ENCODE measurements at regions not wholly inside any gene's neighbourhood (a gene's known extent, or its start where the extent isn't known, plus 50 kb on each side); places are given as distances from the start of the nearest gene placed in this dataset.

DNA sequence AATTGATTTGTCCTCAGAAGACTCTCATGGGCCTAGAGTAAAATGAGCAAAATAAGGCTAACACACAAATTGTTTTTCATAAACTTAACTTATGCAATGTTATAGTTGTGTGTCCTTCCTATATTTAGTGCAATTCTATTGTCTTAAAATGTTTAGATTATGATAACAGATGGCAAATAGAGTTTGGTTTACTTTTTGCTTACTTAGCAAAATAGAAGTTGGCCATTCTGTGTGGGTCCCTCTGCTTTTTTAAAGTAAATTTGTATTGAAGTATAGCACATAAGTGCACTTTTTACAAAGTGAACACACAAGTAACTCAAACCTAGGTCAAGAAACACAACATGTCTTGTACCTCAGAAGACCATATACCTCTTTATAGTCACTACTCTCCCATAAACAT is 150.6 kb upstream of the RARB start:
- no peak for DNase-seq (ENCODE audit: low read depth)

DNA sequence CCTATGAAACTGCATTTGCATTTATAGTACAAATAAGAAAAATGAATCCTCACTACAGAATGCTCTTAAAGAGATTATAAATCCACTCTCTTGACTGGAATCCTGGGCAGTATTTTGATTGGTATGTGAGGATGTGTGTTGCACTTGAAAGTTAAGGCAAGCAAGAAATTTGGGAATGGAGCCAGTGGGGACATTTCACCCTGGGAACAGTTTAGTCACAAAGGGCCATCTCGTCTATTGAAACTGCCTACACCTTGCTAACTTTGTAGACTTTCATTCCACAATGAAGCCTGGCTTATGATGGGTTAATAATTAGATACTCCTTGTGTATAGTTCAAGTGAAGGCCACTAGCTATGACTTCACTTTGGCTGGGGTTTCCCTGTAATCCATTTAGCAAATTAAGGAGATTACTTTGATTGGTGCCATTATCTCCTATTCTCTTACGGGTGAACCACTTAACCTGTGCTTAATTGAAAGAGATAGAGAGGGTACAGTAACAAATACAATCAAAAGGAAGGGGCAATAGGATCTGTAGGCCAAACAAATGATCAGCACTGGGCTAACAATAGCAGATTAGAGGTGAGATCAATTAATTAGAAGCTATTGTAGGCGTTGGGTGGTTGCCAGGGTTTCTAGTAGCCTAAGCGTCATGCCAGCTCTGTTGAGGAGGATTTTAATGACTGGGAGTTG is 146.9 kb upstream of the RARB start:
- DNase-seq (ENCODE audit: low read depth): no peak

DNA sequence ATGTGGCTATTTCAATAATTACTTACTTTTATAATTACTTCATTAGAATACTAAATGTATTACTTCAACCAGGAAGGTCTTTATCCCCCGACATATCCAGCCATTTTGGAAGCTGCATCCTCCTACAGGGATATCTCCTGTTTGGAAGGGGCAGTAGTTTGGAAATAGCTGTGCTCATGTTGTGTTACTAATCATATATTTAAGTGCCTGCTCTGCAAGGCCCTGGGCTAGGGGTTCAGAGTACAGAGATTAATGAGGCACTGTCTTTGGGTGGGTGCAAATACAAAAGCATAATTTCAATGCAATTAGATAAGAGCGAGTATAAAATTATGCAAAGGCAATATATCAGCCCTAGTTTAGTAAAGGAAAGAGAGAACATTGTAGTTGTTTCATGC is 146.3 kb upstream of the RARB start:
- no peak for DNase-seq (ENCODE audit: low read depth)

DNA sequence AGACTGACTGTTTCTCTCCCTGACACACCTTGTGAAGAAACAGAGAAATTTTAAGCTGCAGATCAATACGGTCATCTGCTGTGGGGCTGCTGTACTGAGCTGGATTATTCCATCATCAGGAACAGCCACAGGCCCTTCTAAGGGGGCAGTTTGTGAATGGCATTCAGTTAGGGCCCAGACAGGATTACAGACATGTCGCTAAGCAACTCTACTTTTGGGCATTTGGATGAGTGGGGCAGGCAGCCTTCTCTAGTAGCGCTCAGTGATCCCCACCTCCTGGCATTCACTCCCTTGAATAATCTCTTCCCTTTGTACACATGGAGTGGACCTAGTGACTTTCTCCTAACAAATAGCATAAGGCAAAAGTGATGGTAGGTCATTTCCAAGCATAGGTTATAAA is 144.4 kb upstream of the RARB start:
- DNase-seq (ENCODE audit: low read depth): no peak

DNA sequence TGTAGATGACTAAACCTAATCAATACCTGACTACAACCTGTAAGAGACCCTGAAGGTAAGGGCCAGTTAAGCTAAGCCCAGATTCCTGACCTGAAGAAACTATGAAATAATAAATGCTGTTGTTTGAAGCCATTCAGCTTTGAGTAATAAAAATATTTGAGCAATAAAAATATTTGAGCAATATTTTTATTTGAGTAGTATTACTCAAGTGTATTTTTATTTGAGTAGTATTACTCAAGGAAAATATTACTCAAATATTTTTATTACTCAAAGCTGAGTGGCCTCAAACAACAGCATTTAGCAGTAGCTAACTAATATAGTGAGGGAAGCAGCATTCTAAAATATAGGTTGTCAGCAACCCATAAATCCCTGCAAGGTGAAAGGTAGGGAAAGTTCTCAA is 143.8 kb upstream of the RARB start:
- no peak for DNase-seq (ENCODE audit: low read depth)

DNA sequence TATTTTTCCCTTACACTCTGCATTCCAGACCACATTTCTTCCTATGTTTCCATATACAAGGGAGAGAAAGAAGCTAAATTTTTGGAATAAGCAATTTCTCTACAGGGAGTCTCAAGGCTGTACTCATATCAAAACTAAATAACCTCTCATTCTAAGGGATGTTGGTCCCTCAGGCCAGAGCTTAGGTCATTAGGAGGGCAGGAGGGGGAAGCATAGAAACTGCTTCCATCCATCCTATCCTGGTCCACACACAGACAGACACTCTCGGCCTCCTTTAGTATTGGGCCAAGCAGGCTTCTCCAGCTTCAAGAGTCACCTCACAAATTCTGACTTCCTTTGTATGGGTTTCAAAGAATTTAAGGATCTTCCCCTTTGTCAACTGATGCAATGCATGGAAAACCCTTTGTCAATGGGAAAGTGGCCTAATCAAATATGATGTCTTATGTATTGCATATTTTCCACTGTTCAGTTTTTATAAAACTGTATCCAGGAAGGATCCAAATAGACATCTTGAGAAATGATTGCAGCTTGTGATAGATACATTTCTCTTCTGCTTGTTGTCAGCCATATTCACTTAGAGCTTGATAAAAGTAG is 140.7 kb upstream of the RARB start:
- DNase-seq (ENCODE audit: low read depth): no peak

DNA sequence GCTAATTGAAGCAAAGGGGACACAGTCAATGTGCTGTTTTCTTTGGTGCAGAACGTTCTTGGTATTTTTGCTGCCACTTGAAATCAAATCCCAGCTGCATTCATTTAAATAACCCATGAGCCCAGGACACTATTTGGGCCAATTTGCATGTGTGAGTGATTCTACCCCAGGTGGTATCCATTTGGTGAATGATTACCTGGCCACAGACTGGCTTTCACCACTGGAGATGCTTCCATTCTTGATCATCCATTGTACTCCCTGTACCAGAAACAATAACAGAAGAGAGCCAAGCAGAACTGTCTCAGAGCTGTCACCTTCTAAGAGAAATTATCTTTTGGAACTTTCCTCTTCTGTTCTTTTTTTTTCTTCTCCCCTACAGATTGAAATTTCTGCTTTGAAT is 139.7 kb upstream of the RARB start:
- no peak for DNase-seq (ENCODE audit: low read depth)

DNA sequence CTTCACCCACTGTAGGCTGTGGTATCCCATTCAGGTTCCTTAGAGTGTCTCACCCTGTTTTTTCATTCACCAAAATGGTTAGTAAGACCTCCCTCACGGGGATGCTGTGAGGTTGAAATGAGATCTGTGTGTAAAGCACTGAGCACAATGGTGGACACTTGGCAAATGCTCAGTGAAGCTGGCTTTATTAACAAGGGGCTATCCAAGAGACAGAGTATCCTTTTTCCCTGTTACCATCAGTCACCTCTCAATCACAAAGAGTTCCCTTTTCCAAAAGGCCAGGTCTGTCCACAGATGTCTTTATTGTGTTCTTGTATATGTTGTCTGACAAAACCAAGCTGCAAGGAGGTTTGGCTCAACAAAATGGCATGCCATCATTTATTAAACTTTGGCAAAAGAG is 138.9 kb upstream of the RARB start:
- DNase-seq (ENCODE audit: low read depth): no peak

DNA sequence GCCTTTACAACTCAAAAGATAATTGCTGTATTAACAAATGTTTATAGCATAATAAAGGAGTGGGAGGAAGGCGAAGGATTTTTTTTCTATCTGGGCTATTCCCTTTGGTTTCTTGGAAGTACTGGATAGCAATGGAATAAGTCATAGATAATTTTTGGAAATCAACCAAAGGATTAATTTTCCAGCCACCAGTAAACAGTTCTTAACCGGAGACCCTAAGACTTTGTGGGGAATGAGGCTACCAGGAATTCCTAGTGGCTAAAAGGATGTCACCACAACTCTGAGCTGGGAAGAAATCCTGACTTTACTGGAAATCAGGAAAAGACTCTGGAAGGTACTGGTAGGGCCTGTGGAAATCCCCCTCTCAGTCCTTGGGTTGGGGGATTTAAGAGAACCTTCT is 138.4 kb upstream of the RARB start:
- DNase-seq (ENCODE audit: low read depth): no peak

DNA sequence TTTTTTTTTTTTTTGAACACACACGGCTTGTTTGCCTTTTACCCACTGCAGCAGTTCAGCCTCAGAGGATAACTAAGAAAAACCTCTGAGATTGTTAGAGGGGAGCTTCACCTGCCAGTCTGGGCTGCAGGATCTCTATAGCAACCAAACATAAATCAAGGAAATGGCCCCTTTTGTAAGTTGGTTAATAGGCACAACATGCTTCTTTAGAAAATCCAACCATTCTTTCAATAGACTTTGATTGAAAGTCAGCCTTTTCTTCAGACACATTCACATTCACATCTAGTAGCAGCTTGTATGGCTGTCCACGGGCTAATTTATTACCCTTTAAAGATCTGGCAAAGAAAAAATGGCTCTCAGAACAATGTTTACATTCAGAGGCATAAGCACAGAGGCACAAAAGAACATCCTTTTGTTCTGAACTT is 136.6 kb upstream of the RARB start:
- DNase-seq (ENCODE audit: low read depth): no peak

DNA sequence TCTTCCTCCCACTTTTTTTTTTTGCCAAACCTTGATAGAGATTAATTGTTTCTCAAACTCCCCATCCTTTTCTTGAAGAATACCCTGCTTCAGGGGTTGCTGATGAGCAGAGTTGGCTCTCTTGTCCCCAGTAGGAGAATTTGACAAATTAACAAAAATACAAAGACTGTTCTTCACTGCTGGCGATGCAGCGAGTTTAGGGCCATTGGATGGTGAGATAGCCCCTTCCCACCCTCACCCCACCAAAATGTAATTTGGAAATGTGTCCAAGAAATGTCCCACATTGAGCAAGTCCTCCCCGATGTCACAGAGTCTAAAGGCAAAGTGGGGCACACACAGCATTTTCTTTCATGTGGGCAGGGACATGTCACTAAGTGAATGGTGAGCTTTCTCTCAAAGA is 136.0 kb upstream of the RARB start:
- DNase-seq (ENCODE audit: low read depth): no peak

DNA sequence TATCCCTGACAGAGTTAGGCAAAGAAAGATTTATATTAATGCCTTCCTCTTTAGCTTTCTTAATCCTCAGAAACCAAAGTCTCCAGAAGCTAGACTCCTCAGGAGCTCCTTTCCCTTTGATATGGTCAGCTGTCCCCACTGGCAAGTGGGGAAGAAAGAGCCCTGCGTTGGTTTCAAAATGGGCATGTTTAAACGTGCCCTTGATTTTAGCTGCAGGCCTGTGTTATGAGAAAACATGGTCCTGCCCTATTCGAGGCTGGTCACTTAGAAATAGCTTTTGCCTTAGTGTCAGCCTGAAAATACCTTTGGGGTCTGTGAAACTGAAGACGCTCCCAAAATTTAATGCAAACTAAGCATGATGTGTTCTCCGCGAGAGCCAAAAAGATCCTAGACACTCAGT is 135.5 kb upstream of the RARB start:
- DNase-seq (ENCODE audit: low read depth): no peak

DNA sequence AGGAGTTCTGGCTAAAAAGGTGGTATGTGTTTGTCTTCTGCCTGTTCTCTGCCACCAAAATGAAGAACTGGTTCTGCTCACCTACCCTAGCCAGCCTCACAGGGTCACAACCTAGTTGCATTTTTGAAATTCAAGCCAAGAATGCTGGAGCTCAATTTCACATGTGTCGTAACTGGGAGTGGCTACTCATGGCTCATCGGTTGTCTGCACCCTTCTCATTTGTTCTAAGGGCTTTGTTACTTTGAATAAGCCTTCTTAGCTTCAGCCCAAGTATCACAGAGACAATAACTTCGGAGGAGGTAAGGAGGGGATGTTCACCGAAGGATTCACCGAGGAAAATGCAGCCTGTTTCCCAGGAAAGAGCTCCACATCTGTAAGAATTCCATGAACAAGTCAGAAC is 134.3 kb upstream of the RARB start:
- no peak for DNase-seq (ENCODE audit: low read depth)

DNA sequence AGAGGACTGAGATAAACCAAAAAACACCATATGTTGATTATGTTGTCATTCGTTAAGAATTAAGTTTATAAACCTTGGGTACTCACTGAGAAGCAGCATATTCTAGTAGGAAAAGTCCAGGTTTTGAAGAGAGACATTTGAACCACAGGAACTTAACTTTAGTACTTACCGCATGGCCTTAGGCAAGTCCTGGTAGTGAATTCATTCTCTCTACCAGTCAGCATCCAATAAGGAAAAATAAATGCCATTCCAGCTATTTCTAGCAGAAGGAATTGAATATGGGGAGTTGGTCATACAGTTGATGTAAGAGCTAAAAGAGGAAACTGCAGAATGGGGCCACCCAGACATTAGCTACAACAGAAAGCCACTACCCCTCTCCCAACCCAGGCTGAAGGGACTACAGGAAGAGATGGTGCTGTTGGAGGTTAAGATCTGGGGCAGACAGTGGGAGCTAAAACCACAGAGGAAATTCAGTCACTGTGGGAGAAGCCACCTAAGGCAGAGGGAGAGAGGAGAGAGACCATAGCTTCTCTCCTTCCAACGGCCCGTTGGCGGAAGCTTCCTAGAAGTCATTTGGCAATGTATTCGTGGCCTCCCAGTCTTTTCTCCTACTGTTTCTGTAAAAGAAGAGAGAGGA is 133.8 kb upstream of the RARB start:
- peak; percentile 15 for DNase-seq (ENCODE audit: low read depth)

DNA sequence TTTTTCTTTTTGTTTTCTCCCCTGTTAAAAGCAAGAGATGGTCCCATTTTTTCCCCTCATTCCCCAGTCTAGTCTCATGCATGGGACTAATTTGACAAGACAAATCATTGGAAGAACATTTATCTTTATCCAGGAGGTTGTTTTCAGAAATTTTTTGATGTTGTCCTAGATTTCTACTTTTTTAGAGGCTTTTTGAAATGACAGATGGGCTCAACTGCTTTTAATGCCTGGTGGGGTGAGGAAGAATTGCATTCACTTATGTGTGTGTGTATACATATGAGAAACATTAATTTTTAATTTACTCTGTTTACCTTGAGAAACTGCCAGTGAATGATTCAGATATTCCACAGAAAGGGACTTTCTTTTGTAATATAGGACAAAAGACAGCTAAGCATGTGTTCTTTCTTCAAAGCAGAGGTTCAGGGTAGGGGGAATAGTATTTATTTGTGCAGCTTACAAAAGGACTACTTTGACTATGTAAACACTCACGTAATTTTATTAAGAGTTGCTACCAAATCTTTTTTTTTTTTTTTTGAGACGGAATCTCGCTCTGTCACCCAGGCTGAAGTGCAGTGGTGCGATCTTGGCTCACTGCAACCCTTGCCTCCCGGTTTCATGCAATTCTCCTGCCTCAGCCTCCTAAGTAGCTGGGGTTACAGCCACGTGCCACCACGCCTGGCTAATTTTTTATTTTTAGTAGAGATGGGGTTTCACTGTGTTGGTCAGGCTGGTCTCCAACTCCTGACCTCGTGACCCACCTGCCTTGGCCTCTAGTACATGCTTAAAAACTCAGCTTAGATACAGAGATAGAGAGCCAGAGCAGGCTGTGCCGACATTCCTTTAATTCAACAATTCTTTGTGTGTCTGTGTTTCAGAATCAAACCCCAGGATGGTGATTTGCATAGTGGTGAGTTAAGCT is 130.1 kb upstream of the RARB start:
- no peak for DNase-seq (ENCODE audit: low read depth)

DNA sequence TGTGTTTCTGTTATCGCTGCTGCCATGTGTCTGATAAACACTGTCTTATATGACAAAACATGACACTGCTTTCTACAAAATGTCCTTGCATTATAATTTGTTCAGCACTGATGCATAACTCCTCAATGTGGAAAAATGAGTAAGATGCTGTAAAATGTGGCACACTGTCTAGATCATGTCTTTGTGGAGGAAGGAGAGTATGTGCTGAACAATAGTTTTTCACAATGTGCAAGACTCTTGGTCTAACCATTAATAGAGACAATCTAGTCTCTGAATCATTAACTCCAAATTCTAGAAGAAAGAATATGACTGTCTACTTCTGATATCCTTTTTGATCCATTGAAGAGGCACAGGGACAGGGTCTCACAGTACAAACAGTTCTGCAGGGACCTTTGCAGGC is 127.9 kb upstream of the RARB start:
- no peak for DNase-seq (ENCODE audit: low read depth)

DNA sequence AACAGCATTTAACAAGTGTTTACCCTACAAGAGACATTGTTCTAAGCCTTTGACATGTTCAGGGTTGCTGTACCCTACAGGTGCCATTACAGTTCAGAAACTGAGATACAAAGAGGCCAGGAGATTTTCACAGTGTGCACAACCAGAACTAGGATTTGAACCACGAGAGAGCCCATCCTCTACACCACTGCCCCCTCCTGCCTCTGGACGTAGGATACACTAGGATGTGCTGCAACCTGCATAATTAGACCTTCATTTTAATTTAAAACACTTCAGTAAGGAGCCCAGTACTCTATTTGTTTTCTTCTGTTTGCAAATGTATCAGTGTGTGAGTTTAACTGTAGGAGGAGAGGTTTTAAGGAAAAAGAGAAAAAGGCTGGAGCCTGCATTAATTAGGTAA is 123.1 kb upstream of the RARB start:
- DNase-seq (ENCODE audit: low read depth): no peak

DNA sequence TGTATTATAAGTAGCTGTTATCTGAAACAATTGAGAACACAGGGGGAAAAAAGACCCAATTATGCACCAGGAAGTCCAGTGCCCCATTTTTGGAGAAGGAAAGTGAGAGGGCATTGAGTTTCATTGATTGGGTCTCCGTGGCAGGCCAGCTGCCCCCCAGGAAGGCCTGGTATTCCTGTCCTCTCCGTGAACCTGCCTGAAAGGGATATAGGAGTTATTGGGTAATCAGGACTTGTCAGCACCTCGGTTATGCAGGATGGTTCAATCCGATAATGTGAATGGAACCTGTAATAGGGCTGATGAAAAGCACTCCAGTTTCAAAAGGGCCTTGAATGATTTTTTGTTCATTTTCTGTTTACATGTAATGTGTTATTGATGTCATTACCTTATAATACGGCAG is 122.0 kb upstream of the RARB start:
- DNase-seq (ENCODE audit: low read depth): no peak

DNA sequence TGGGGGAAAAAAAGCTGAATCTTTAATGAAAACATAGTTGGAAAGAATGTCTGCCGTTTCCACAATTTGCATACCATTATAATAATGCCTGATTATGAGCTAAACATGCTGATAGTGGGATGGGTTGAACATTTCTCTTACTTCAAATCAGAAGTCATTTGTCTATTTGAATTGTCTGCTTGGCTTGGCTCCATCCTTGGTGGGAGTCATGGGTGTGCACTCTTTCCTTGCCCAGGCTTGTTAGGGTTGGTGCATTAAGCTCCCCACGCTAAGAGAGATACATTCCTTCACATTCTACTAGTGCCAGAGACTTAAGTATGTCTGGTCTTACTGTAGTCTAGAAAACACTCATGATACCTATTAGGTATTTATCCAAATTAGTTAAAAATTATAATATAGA is 121.4 kb upstream of the RARB start:
- DNase-seq (ENCODE audit: low read depth): no peak

DNA sequence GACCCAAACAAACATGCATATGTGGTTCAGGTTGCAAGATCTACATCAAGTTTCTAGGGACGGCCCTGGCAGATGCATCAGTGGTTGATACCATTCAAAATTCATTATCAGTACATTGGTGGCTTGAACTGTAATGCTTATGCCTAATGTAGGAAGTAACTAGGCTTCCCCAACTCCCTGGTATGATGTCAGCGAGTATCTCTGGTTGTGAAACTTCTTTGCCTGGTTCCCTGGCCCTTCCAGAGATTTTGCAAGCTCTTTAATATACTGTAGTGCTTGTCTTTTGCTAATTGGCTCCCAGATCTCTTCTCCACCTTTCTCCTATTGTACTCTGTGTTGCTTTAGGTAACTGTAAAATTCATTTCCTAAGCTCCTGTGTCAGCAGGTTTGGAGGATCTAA is 114.8 kb upstream of the RARB start:
- no peak for DNase-seq (ENCODE audit: low read depth)

DNA sequence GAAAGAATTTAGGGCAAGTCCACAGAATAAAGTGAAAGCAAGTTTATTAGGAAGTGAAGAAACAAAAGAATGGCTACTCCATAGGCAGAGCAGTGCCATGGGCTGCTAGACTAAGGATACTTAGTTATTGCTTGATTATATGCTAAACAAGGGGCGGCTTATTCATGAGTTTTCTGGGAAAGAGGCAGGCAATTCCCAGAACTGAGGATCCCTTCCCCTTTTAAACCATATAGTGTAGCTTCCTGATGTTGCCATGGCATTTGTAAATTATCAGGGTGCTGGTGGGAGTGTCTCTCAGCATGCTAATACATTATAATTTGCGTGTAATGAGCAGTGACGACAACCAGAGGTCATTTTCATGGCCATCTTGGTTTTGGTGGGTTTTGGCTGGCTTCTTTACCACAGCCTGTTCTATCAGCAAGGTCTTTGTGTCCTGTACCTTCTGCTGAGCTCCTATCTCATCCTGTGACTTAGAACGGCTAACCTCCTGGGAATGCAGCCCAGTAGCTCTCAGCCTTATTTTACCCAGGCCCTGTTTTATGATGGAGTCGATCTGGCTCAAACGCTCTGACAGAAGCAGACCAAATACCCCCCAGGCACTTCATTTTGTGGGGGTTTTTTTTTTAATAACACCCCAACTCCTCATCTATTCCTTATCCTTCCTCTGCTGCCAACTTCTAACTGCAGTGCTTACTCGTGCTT is 103.0 kb upstream of the RARB start:
- no peak for DNase-seq (ENCODE audit: low read depth)

DNA sequence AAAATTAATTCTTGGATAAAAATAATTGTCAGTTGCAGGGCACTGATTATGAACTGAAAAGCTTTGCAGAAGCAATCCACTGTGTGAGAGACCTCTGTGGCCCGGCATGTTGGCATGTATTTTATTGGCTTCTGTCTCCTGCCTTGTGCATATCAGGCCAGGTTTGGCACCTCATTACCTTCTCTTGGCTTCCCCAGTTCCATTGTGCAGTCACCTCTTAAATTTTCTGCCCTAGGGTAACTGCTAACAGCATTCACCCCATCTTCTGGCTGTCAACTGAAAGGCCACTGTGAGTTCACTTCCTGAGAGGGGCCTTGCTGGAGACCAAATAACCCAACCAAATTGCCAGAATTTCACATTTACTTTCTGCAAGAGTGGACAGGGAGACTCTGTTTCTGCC is 92.7 kb upstream of the RARB start:
- DNase-seq (ENCODE audit: low read depth): no peak

All from HT1080 (cell line).